Activated CD4-positive, alpha-beta T cell treated with anti-CD3 and anti-CD28 coated beads, Interleukin-2, amount 10 ng/mL, durations not matched to agents 7 days and 5 days (primary cell): ENCODE measurements at regions not wholly inside any gene's neighbourhood (a gene's known extent, or its start where the extent isn't known, plus 50 kb on each side); places are given as distances from the start of the nearest gene placed in this dataset.

Experiments used
- CTCF ChIA-PET: fragments of 350-600 bp; sonication (Branson Sonifier 250); formaldehyde crosslinking; loops from one replicate; lab custom pipeline; 2021; ENCODE audit warnings: antibody characterized with exemption; lab: Charles Lee
- POLR2A ChIA-PET: fragments of 350-600 bp; sonication (Branson Sonifier 250); formaldehyde crosslinking; loops from one replicate; lab custom pipeline; 2021; ENCODE audit warnings: antibody characterized with exemption; lab: Charles Lee
- DNase-seq: peaks from one replicate; pipeline ENCODE4 v3.0.0-alpha.2; 2020
- H3K27ac Mint-ChIP-seq: one replicate; pipeline ENCODE4 v1.8.0; 2021; ENCODE audit warnings: mild to moderate bottlenecking, moderate library complexity, mixed read lengths
- H3K27me3 Mint-ChIP-seq: one replicate; pipeline ENCODE4 v1.8.0; 2021; ENCODE audit warnings: mixed read lengths
- H3K36me3 Mint-ChIP-seq: one replicate; pipeline ENCODE4 v1.8.0; 2021; ENCODE audit warnings: low read depth, mixed read lengths
- H3K4me1 Mint-ChIP-seq: one replicate; pipeline ENCODE4 v1.8.0; 2021; ENCODE audit warnings: mixed read lengths
- H3K4me3 Mint-ChIP-seq: one replicate; pipeline ENCODE4 v1.8.0; 2021; ENCODE audit warnings: mild to moderate bottlenecking, moderate library complexity, mixed read lengths
- H3K9me3 Mint-ChIP-seq: one replicate; pipeline ENCODE4 v1.8.0; 2021; ENCODE audit warnings: mixed read lengths

- Mint-ChIP-seq H3K9me3 (no peaks in the 10 kb centered on the region), H3K4me3 (no peak overlapping the region), H3K36me3 (no peaks in the 10 kb centered on the region), H3K4me1 (no peaks in the 10 kb centered on the region), H3K27ac (no peak overlapping the region), H3K27me3 (no peaks in the 10 kb centered on the region)
- DNase-seq = no peak
- CTCF ChIA-PET = interaction anchor here (0.6 to 1.0 kb wide), 2 partner anchors 27 to 228 kb away, joined by 3 to 4 read pairs; no protein-coding TSS in a partner anchor
- POLR2A ChIA-PET = no interaction called here
Measured at GRCh38 chr13:30021611-30022010, 171.2 kb upstream of the UBL3 start.

GRCh38 chr13:30020726-30021312, 170.4 kb upstream of the UBL3 start:
- H3K27ac Mint-ChIP-seq = no peak overlapping the region
- ChIA-PET CTCF (interaction anchor here (0.6 to 1.0 kb wide), 2 partner anchors 26 to 227 kb away, joined by 3 to 4 read pairs; no protein-coding TSS in a partner anchor), POLR2A (no interaction called here)
- H3K36me3 Mint-ChIP-seq = no peaks in the 10 kb centered on the region
- no peak overlapping the region for H3K4me3 Mint-ChIP-seq
- no peaks in the 10 kb centered on the region for H3K27me3 Mint-ChIP-seq
- H3K9me3 Mint-ChIP-seq = no peaks in the 10 kb centered on the region
- H3K4me1 Mint-ChIP-seq = no peaks in the 10 kb centered on the region
- no peak for DNase-seq

GRCh38 chr13:30019648-30020626, 169.5 kb upstream of the UBL3 start:
- CTCF ChIA-PET = no interaction called here
- Mint-ChIP-seq H3K4me3 (no peak overlapping the region), H3K4me1 (no peaks in the 10 kb centered on the region), H3K9me3 (no peaks in the 10 kb centered on the region), H3K27ac (no peak overlapping the region), H3K27me3 (no peaks in the 10 kb centered on the region), H3K36me3 (no peaks in the 10 kb centered on the region)
- no peak for DNase-seq
- POLR2A ChIA-PET = no interaction called here

GRCh38 chr13:30017880-30018279, 167.5 kb upstream of the UBL3 start:
- Mint-ChIP-seq H3K27me3 (no peaks in the 10 kb centered on the region), H3K4me1 (no peaks in the 10 kb centered on the region), H3K4me3 (no peak overlapping the region), H3K27ac (no peak overlapping the region), H3K36me3 (no peaks in the 10 kb centered on the region), H3K9me3 (no peaks in the 10 kb centered on the region)
- ChIA-PET POLR2A (no interaction called here), CTCF (interaction anchor here (0.9 to 1.4 kb wide), 4 partner anchors 9 to 25 kb away, joined by 3 to 5 read pairs (median 4); no protein-coding TSS in a partner anchor)
- DNase-seq = no peak

- POLR2A ChIA-PET = no interaction called here
Measured at GRCh38 chr13:30016398-30016797, 166.0 kb upstream of the UBL3 start.

GRCh38 chr13:30009411-30009810, 159.0 kb upstream of the UBL3 start:
- CTCF ChIA-PET = interaction anchor here (1.1 to 2.0 kb wide), 2 partner anchors 8 to 14 kb away, joined by 4 to 5 read pairs; no protein-coding TSS in a partner anchor
- Mint-ChIP-seq H3K9me3 (no peaks in the 10 kb centered on the region), H3K4me3 (no peak overlapping the region), H3K36me3 (no peaks in the 10 kb centered on the region), H3K4me1 (peaks cover 28% of the 10 kb centered on the region), H3K27ac (no peak overlapping the region), H3K27me3 (peaks cover 5% of the 10 kb centered on the region)
- POLR2A ChIA-PET = no interaction called here
- no peak for DNase-seq

More at GRCh38 chr13:30016398-30016797, 166.0 kb upstream of the UBL3 start:
- CTCF ChIA-PET = no interaction called here
- H3K27ac Mint-ChIP-seq = no peak overlapping the region
- no peaks in the 10 kb centered on the region for H3K36me3 Mint-ChIP-seq
- no peaks in the 10 kb centered on the region for H3K27me3 Mint-ChIP-seq
- no peak for DNase-seq
- no peaks in the 10 kb centered on the region for H3K9me3 Mint-ChIP-seq
- H3K4me3 Mint-ChIP-seq = no peak overlapping the region
- no peaks in the 10 kb centered on the region for H3K4me1 Mint-ChIP-seq

- Mint-ChIP-seq H3K4me1 (peaks cover 40% of the 10 kb centered on the region), H3K4me3 (no peak overlapping the region), H3K36me3 (no peaks in the 10 kb centered on the region), H3K9me3 (no peaks in the 10 kb centered on the region), H3K27me3 (peaks cover 5% of the 10 kb centered on the region), H3K27ac (peak overlapping the region; percentile 58)
- ChIA-PET POLR2A (no interaction called here), CTCF (interaction anchor here (0.8 kb wide), 1 partner anchor 8 kb away, joined by 3 read pairs; no protein-coding TSS in a partner anchor)
- peak; percentile 30 for DNase-seq
Measured at GRCh38 chr13:30006246-30006645, 155.8 kb upstream of the UBL3 start.

- ChIA-PET POLR2A (no interaction called here), CTCF (interaction anchor here (1.2 kb wide), 2 partner anchors 9 to 157 kb away, joined by 3 read pairs; no protein-coding TSS in a partner anchor)
- Mint-ChIP-seq H3K27me3 (peaks cover 2% of the 10 kb centered on the region), H3K4me1 (peaks cover 40% of the 10 kb centered on the region), H3K36me3 (no peaks in the 10 kb centered on the region), H3K27ac (peak overlapping the region; percentile 14), H3K9me3 (no peaks in the 10 kb centered on the region), H3K4me3 (no peak overlapping the region)
- DNase-seq = no peak
Measured at GRCh38 chr13:30004204-30004603, 153.8 kb upstream of the UBL3 start.

- H3K4me3 Mint-ChIP-seq = no peak overlapping the region
- DNase-seq = no peak
- CTCF ChIA-PET = interaction anchor here (0.6 to 1.2 kb wide), 3 partner anchors 10 to 415 kb away, joined by 3 to 4 read pairs (median 3); no protein-coding TSS in a partner anchor
- no peak overlapping the region for H3K27ac Mint-ChIP-seq
- no peaks in the 10 kb centered on the region for H3K27me3 Mint-ChIP-seq
- POLR2A ChIA-PET = no interaction called here
- H3K4me1 Mint-ChIP-seq = peaks cover 42% of the 10 kb centered on the region
- H3K9me3 Mint-ChIP-seq = no peaks in the 10 kb centered on the region
- no peaks in the 10 kb centered on the region for H3K36me3 Mint-ChIP-seq
Measured at GRCh38 chr13:30002577-30002976, 152.2 kb upstream of the UBL3 start.

- Mint-ChIP-seq H3K27me3 (peaks cover 2% of the 10 kb centered on the region), H3K9me3 (no peaks in the 10 kb centered on the region), H3K4me3 (no peak overlapping the region), H3K27ac (no peak overlapping the region), H3K36me3 (no peaks in the 10 kb centered on the region), H3K4me1 (peaks cover 23% of the 10 kb centered on the region)
- no peak for DNase-seq
- ChIA-PET CTCF (no interaction called here), POLR2A (no interaction called here)
Measured at GRCh38 chr13:30000370-30000765, 150.0 kb upstream of the UBL3 start.

- CTCF ChIA-PET = no interaction called here
- H3K27ac Mint-ChIP-seq = no peak overlapping the region
Measured at GRCh38 chr13:29999492-30000369, 149.3 kb upstream of the UBL3 start.

GRCh38 chr13:29996316-29996715, 145.9 kb upstream of the UBL3 start:
- ChIA-PET CTCF (no interaction called here), POLR2A (no interaction called here)
- Mint-ChIP-seq H3K27ac (no peak overlapping the region), H3K4me1 (peaks cover 2% of the 10 kb centered on the region), H3K4me3 (no peak overlapping the region), H3K36me3 (no peaks in the 10 kb centered on the region), H3K27me3 (peaks cover 2% of the 10 kb centered on the region), H3K9me3 (no peaks in the 10 kb centered on the region)
- no peak for DNase-seq

More at GRCh38 chr13:29999492-30000369, 149.3 kb upstream of the UBL3 start:
- H3K9me3 Mint-ChIP-seq = no peaks in the 10 kb centered on the region
- H3K4me3 Mint-ChIP-seq = no peak overlapping the region
- peaks cover 17% of the 10 kb centered on the region for H3K4me1 Mint-ChIP-seq
- no peak for DNase-seq
- no peaks in the 10 kb centered on the region for H3K36me3 Mint-ChIP-seq
- POLR2A ChIA-PET = no interaction called here
- H3K27me3 Mint-ChIP-seq = peaks cover 2% of the 10 kb centered on the region
